Adrenal gland (tissue), 9 donors: ENCODE measurements at regions not wholly inside any gene's neighbourhood (a gene's known extent, or its start where the extent isn't known, plus 50 kb on each side); places are given as distances from the start of the nearest gene placed in this dataset.
"Not testable (repeated sequence)": the region's sequence is repeated elsewhere in the genome, so short reads cannot be mapped to it uniquely, and the experiment has no call there.

ENCODE experiments used
- DNase-seq, 7 donors: peaks; one replicate each; pipeline ENCODE4 v3.0.0-alpha.2; 2019 to 2020
- H3K27ac ChIP-seq, 5 donors: fragments of 200-600 bp; sonication (generic) in 4 of 5; 1 replicate in 3 of 5; 2 replicates in 2 of 5; pipeline versions ENCODE4 v1.5.1 to v1.8.0; 2016 to 2020; ENCODE audit warnings: mild to moderate bottlenecking in 1 of 5
- H3K27me3 ChIP-seq: fragments of 200-600 bp; 2 replicates; pipeline ENCODE4 v1.8.0; 2021
- H3K36me3 ChIP-seq, 2 donors: fragments of 200-600 bp; replicated peaks in 1 of 2; 1 replicate in 1 of 2; 2 replicates in 1 of 2; pipeline versions ENCODE4 v1.5.1 to v1.8.0; 2018 to 2022
- H3K4me1 ChIP-seq, 2 donors: fragments of 200-600 bp; replicated peaks in 1 of 2; 1 replicate in 1 of 2; 2 replicates in 1 of 2; pipeline versions ENCODE4 v1.5.1 to v1.8.0; 2018 to 2021
- H3K4me3 ChIP-seq, 4 donors: fragments of 200-600 bp; sonication (generic) in 3 of 4; one replicate each; pipeline ENCODE4 v1.5.1; 2016 to 2018
- H3K9me3 ChIP-seq, 3 donors: fragments of 200-600 bp; sonication (generic) in 1 of 3; replicated peaks in 1 of 3; 1 replicate in 2 of 3; 2 replicates in 1 of 3; pipeline versions ENCODE4 v1.5.1 to v1.8.0; 2016 to 2021
- CTCF ChIP-seq, 6 experiments: fragments of 450-650 bp in 4 of 6; fragments of 200-600 bp in 2 of 6; sonication (generic) in 1 of 6; IDR thresholded peaks; 1 replicate in 5 of 6; 2 replicates in 1 of 6; pipeline versions ENCODE4 v1.5.1 to v1.8.0; 2016 to 2021; ENCODE audit warnings: antibody characterized with exemption in 6 of 6, mild to moderate bottlenecking in 2 of 6, moderate library complexity in 1 of 6
- POLR2A ChIP-seq, 2 donors: fragments of 450-650 bp; IDR thresholded peaks; one replicate each; pipeline ENCODE4 v1.6.1; 2017; ENCODE audit warnings: antibody characterized with exemption in 2 of 2, mild to moderate bottlenecking in 2 of 2, moderate library complexity in 1 of 2
- WGBS, 4 donors: extraction: QIAGEN DNeasy Blood & Tissue Kit in 2 of 4; methylation state at CpG; one replicate each; pipeline versions ENCODE4 v1.1.5 to v1.1.7; 2013 to 2017; 5-methylcytosine and 5-hydroxymethylcytosine counted together
- intact Hi-C, 2 donors: fragments of 100-400 bp; cut with DNase I; formaldehyde crosslinking; loops; one replicate each; pipeline versions ENCODE4 v1.14.1 to v1.15.0; 2022 to 2023
- donor health status: healthy with polysubstance abuse.
- donor health status: Bipolar disorder and iron deficiency.
- donor health status: DM: yes; HTN: yes; CAD: no.
- donor health status: DM: no; HTN: no; CAD: no.
- donor health status: DM: no; HTN: no; CAD: no.

DNA sequence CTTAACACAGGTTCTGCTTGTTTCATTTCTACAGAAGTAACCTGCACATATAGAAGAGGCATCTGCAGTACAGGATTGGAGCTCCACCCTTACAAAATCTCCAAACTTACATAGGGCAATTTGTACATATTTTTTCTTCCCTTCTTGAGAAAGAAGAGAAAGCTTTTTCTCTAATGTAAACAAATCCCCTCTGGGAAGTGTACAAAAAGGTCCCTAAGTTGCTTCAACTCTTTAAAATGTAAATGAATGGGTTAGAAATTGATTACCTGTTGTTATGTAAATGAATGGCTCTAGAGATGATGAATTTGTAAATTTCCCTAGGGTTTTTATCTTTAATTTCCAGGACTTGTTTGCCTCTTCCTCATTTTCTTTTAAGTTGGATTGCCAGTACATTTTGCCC, 1183.7 kb downstream of the MRPL39 start:
- no peaks in the 10 kb centered on the region for H3K9me3 ChIP-seq
- no peak overlapping the region for H3K27ac ChIP-seq
- H3K36me3 ChIP-seq: no peaks in the 10 kb centered on the region
- peaks cover 0 to 4% of the 10 kb centered on the region in 2 donors for H3K4me1 ChIP-seq
- TF ChIP-seq POLR2A (IDR thresholded peaks at IDR 0.05) (no peak), CTCF (IDR thresholded peaks at IDR 0.05) (no peak)
- DNase-seq: no peak
- no peak overlapping the region for H3K4me3 ChIP-seq
- intact Hi-C loops: no loop called here
- H3K27me3 ChIP-seq: no peaks in the 10 kb centered on the region

DNA sequence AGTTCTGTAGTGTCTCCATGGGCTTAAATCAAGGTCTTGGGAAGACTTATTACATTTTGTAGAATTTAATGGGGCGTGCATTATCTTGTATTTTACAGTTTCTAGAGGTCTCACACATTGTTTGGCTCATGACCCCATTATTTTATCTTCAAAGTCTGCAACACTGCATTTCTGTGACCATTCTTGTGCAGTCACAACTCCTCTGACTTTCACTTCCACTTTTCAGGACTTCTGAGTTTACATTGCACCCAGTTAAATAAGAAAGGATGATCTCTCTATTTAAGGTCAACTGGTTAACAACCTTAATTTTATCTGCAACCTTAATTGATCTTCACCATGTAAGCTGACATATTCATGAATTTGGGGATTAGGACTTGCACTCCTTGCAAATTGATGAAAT, 1186.6 kb downstream of the MRPL39 start:
- Histone ChIP-seq H3K27me3 (no peaks in the 10 kb centered on the region), H3K9me3 (no peaks in the 10 kb centered on the region), H3K27ac (no peak overlapping the region), H3K4me3 (no peak overlapping the region), H3K36me3 (no peaks in the 10 kb centered on the region), H3K4me1 (peaks cover 0 to 4% of the 10 kb centered on the region in 2 donors)
- DNase-seq: no peak
- intact Hi-C loops: no loop called here
- WGBS, 4 donors: 14 to 63% (median 40%) methylated on average over 1 of the region's 1 CpG
- TF ChIP-seq POLR2A (IDR thresholded peaks at IDR 0.05) (no peak), CTCF (IDR thresholded peaks at IDR 0.05) (no peak)

DNA sequence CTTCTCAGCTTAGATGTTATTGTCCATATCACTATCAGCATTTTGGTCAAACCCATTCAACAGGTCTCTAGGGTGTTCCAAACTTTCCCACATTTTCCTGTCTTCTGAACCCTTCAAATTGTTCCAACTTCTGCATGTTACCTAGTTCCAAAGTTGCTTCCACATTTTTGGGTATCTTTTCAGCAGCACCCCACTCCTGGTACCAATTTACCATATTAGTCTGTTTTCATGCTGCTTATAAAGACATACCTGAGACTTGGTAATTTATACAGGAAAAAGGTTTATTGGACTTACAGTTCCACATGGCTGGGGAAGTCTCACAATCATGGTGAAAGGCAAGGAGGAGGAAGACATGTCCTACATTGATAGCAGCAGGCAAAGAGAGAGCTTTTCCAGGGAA, 1187.6 kb downstream of the MRPL39 start:
- H3K27me3 ChIP-seq, H3K27ac ChIP-seq, H3K36me3 ChIP-seq, H3K9me3 ChIP-seq, H3K4me3 ChIP-seq, intact Hi-C loops, DNase-seq, H3K4me1 ChIP-seq: not testable (repeated sequence)

DNA sequence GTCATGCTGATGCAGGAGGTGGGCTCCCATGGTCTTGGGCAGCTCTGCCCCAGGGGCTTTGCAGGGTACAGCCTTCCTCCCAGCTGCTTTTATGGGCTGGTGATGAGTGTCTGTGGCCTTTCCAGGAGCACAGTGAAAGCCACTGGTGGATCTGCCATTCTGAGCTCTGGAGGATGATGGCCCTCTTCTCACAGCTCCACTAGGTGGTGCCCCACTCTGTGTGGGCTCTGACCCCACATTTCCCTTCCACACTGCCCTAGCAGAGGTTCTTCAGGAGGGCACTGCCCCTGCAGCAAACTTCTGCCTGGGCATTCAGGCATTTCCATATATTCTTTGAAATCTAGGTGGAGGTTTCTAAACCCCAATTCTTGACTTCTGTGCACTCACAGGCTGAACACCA, 1188.6 kb downstream of the MRPL39 start:
- no peaks in the 10 kb centered on the region for H3K27me3 ChIP-seq
- intact Hi-C loops: no loop called here

DNA sequence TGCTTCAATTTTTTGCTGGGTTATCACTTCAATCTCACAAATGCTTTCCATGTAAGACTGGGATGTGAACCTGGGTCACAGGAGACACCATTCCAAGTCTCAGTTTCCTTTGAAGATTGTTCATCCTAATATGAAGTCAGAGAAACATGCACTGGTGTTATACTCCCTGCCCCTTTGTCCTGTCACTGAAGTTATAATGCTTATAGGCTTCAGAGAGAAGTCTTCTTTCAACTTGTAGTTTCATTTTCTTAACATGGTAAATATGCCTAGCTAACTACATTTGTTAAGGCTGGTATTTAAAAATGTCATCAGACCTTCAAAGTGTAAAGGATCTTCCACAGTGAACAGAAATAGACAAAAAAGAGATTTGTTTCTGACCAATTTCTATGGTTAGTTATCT, 1195.9 kb downstream of the MRPL39 start:
- Histone ChIP-seq H3K9me3 (no peaks in the 10 kb centered on the region), H3K4me1 (no peaks in the 10 kb centered on the region), H3K27me3 (no peaks in the 10 kb centered on the region), H3K27ac (no peak overlapping the region), H3K4me3 (no peak overlapping the region), H3K36me3 (no peaks in the 10 kb centered on the region)
- DNase-seq: no peak
- intact Hi-C loops: no loop called here
- no peak for TF ChIP-seq POLR2A (IDR thresholded peaks at IDR 0.05)
- TF ChIP-seq CTCF (IDR thresholded peaks at IDR 0.05): no peak

More for the DNA sequence above, 1188.6 kb downstream of the MRPL39 start:
- H3K27ac ChIP-seq: no peak overlapping the region
- no peak for DNase-seq
- H3K4me1 ChIP-seq: peaks cover 0 to 4% of the 10 kb centered on the region in 2 donors
- H3K9me3 ChIP-seq: no peaks in the 10 kb centered on the region
- no peaks in the 10 kb centered on the region for H3K36me3 ChIP-seq
- no peak overlapping the region for H3K4me3 ChIP-seq
- TF ChIP-seq POLR2A (IDR thresholded peaks at IDR 0.05): no peak
